WERI-Rb-1 (cell line): ENCODE measurements at regions not wholly inside any gene's neighbourhood (a gene's known extent, or its start where the extent isn't known, plus 50 kb on each side); places are given as distances from the start of the nearest gene placed in this dataset.
A peak's percentile ranks its signal among the peaks of the same experiment; 100 is the strongest.

ENCODE experiments used
- DNase-seq: peaks from one replicate; pipeline ENCODE4 v3.0.0-alpha.2; 2020
- H3K27ac ChIP-seq: fragments of 250-450 bp; sonication (Bioruptor Pico); 2 replicates; pipeline ENCODE4 v1.5.1; 2020; ENCODE audit warnings: mild to moderate bottlenecking, moderate library complexity
- H3K27me3 ChIP-seq: fragments of 250-450 bp; sonication (Bioruptor Pico); 2 replicates; pipeline ENCODE4 v1.5.1; 2021; ENCODE audit warnings: mild to moderate bottlenecking, low read depth, moderate library complexity; ENCODE audit not compliant: insufficient read depth, severe bottlenecking
- H3K36me3 ChIP-seq: fragments of 250-450 bp; sonication (Bioruptor Pico); 2 replicates; pipeline ENCODE4 v1.5.1; 2020; ENCODE audit warnings: mild to moderate bottlenecking, moderate library complexity
- H3K4me3 ChIP-seq: 2 replicates; pipeline ENCODE4 v1.5.1; 2011; ENCODE audit warnings: low read depth, mild to moderate bottlenecking, control low read depth, low read length
- H3K9me3 ChIP-seq: fragments of 250-450 bp; sonication (Bioruptor Pico); 2 replicates; pipeline ENCODE4 v1.5.1; 2021; ENCODE audit warnings: mild to moderate bottlenecking, moderate library complexity; ENCODE audit not compliant: severe bottlenecking
- TF ChIP-seq, protein P1 (sequence below): IDR thresholded peaks from 2 replicates; pipeline ENCODE4 v1.5.1; 2011; ENCODE audit warnings: low read depth, mild to moderate bottlenecking, control low read depth, inconsistent platforms, low read length

DNA sequence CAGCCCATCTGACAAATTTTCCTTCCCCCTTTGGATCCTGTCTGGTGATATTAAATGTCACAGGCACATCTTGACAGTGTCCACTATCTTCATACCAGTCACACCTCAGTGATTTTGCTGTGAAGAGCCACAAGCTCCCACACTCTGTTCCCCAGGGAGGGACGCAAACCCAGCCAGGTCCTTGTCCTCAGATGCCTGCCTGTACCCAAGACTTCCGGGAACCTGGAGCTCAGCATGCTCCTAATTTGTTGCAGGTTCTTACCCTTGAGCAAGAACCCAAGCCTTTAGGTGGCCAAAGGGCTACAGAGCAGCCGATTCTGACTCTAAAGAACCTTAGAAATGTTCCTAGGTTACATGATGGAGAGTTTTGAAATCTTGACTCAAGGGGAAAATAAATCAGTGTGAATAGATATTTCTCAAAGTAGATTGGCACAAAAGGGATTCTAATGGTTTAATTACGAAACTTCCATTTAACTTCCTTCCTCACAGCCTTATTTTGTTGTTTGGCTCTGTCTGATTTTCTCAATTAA, 66.2 kb upstream of the MTHFD1L start:
- TF ChIP-seq, protein P1, sequence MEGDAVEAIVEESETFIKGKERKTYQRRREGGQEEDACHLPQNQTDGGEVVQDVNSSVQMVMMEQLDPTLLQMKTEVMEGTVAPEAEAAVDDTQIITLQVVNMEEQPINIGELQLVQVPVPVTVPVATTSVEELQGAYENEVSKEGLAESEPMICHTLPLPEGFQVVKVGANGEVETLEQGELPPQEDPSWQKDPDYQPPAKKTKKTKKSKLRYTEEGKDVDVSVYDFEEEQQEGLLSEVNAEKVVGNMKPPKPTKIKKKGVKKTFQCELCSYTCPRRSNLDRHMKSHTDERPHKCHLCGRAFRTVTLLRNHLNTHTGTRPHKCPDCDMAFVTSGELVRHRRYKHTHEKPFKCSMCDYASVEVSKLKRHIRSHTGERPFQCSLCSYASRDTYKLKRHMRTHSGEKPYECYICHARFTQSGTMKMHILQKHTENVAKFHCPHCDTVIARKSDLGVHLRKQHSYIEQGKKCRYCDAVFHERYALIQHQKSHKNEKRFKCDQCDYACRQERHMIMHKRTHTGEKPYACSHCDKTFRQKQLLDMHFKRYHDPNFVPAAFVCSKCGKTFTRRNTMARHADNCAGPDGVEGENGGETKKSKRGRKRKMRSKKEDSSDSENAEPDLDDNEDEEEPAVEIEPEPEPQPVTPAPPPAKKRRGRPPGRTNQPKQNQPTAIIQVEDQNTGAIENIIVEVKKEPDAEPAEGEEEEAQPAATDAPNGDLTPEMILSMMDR = no peak
- H3K27me3 ChIP-seq = no peaks in the 10 kb centered on the region
- DNase-seq = no peak
- H3K4me3 ChIP-seq = no peak overlapping the region
- H3K36me3 ChIP-seq = no peaks in the 10 kb centered on the region
- no peaks in the 10 kb centered on the region for H3K9me3 ChIP-seq
- H3K27ac ChIP-seq = no peak overlapping the region

DNA sequence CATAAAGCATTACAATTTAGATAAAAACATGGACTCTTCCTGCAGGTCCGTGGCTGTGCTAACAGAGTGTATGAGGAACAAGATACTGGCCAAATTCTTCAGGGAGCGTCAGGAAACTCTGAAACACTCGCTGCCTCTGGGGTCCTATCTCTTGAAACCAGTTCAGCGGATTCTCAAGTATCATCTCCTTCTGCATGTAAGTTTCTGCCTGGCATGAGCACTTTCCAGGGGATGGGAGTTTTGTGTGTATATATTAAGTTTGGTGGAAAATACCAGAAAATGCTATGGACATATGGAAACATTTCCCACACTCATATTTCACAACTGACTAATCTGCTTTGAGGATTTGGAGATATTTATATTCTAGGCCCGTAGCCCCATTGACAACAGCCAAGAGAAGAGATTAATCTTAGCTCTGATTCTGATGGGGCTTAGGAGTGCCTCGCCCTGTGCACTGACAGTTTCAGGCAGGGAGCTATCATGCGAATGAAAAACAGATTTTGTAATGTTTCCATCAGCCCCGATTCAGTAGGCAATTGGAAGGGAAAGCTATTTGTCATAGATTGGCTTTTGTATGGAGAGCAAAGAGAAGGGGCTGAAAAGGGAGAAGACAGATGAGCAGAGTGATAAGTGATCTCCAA, 64.7 kb upstream of the MTHFD1L start:
- no peak for DNase-seq
- no peaks in the 10 kb centered on the region for H3K27me3 ChIP-seq
- no peaks in the 10 kb centered on the region for H3K9me3 ChIP-seq
- H3K27ac ChIP-seq = no peak overlapping the region
- H3K36me3 ChIP-seq = no peaks in the 10 kb centered on the region
- TF ChIP-seq, protein P1 = no peak
- H3K4me3 ChIP-seq = no peak overlapping the region

DNA sequence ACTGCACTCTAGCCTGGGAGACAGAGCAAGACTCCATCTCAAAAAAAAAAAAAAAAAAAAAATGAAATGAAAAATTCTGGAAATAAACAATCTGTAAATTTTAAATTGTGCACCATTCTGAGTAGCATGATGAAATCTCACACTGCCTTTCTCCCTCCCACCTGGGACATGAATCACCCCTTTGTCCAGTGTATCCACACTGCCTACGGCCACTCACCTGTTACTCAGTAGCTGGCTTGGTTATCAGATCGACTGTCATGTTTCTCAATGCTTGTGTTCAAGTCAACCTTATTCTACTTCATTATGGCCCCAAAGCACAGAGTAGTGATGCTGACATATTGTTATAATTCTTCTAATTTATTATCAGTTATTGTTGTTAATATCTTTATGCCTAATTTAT, 58.7 kb upstream of the MTHFD1L start:
- H3K4me3 ChIP-seq = no peak overlapping the region
- DNase-seq = no peak
- no peak overlapping the region for H3K27ac ChIP-seq
- no peaks in the 10 kb centered on the region for H3K36me3 ChIP-seq
- H3K9me3 ChIP-seq = no peaks in the 10 kb centered on the region
- H3K27me3 ChIP-seq = no peaks in the 10 kb centered on the region
- TF ChIP-seq, protein P1 = no peak

DNA sequence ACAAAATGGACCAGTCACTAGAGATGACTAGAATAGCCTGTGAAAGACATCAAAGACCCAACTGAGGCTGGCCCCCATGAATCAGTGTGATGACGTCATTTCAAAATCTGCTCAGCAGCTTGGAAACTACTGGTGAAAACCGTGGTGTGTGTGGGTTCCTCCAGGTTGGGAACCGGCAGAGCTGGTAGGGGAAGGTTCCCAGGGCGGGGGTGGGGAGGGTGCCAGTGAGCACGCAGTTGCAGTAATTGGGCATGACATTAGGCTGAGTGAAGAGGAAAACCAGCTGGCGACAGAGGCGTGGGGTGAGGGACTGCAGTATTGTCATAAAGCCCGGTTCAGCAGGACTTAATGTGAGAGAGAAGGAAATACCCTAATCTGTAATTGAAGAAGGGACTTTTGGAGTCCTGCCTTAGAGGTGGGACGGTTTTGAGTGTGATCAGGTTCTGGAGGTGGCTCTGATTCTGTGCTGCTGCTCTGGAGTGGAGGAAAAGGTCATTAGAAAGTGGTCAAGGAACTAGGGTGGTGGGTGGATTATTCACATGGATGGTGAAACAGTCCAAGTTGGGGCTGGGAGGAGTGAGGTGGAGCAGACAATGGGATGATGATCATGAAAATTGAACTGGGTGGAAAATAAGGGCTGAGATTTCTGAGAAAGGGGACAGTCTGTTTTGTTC, 52.0 kb upstream of the MTHFD1L start:
- TF ChIP-seq, protein P1 = no peak
- H3K36me3 ChIP-seq = no peaks in the 10 kb centered on the region
- DNase-seq = peak; percentile 24
- H3K27ac ChIP-seq = no peak overlapping the region
- no peak overlapping the region for H3K4me3 ChIP-seq
- H3K9me3 ChIP-seq = no peaks in the 10 kb centered on the region
- no peaks in the 10 kb centered on the region for H3K27me3 ChIP-seq

DNA sequence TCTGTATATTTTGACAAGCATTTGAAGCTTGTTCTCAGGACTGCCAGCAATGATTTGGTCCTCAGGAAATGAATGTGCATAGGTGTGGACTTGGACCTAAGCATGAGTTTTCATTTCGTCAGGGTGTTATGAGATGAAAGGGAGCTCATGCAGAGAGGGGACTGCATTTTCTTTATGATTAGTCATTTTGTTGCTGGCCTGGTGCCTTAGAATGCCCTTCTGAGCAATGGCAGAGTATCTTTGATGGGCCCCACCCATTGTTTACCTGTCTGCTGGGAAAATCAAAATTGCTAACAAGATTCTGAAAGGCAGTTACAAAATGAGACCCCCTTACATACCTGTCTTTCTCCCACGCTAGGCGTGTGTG, 51.5 kb upstream of the MTHFD1L start:
- TF ChIP-seq, protein P1 = no peak
- H3K27ac ChIP-seq = no peak overlapping the region
- no peaks in the 10 kb centered on the region for H3K9me3 ChIP-seq
- no peaks in the 10 kb centered on the region for H3K27me3 ChIP-seq
- H3K36me3 ChIP-seq = no peaks in the 10 kb centered on the region
- no peak overlapping the region for H3K4me3 ChIP-seq
- no peak for DNase-seq
